ENCODE measurements at regions not wholly inside any gene's neighbourhood (a gene's known extent, or its start where the extent isn't known, plus 50 kb on each side); places are given as distances from the start of the nearest gene placed in this dataset.

DNA sequence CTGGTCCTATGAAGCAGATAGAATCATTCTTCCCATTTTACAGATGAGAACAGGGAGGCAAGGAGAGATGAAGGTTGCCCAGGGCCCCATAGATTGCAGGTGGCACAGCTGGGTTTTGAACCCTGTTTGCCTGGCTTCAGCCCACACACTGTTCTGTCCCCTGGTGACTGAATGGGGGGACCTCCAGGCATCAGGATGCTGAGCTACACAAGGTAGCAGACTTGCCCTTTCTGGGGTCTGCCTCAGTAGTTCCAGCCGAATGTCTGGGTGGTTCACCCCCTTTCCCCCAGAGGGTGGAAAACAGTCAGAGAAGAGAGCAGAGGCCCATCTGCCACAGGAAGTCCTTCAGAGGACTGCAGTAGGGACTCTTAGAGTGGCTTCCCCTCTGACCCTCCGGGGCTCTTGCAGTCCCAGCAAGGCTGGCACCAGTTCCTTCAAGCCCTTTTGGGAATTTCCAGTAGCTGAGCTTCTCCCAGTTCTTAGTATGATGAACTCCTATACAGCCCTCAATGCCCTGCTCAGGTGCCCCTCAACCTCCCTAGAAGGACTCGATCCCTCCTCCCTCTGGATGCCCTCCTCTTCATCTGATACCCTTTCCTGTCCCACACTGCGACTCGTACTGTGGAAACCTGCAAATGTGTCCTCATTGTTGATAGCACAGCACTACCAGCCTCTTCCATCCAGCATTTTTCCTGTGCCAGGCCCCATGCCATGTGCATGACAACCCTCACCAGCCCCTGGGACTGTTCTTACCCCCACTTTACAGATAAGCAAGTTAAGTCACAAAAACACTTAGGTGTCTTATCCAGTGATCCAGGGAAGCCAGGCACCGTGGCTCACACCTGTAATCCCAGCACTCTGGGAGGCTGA, 82.8 kb downstream of the IGLL1 start:
- TF ChIP-seq, protein P1, sequence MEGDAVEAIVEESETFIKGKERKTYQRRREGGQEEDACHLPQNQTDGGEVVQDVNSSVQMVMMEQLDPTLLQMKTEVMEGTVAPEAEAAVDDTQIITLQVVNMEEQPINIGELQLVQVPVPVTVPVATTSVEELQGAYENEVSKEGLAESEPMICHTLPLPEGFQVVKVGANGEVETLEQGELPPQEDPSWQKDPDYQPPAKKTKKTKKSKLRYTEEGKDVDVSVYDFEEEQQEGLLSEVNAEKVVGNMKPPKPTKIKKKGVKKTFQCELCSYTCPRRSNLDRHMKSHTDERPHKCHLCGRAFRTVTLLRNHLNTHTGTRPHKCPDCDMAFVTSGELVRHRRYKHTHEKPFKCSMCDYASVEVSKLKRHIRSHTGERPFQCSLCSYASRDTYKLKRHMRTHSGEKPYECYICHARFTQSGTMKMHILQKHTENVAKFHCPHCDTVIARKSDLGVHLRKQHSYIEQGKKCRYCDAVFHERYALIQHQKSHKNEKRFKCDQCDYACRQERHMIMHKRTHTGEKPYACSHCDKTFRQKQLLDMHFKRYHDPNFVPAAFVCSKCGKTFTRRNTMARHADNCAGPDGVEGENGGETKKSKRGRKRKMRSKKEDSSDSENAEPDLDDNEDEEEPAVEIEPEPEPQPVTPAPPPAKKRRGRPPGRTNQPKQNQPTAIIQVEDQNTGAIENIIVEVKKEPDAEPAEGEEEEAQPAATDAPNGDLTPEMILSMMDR (IDR thresholded peaks at IDR 0.05; ENCODE audit: low read depth, low read length) = no peak
- no peak overlapping the region for H3K4me3 ChIP-seq (ENCODE audit: low read depth, low read length)
- in situ Hi-C loops (cut with HindIII; ENCODE audit: low sequenced_read_pairs) = no loop called here
- no peak for DNase-seq (ENCODE audit: low read depth, low spot score)

DNA sequence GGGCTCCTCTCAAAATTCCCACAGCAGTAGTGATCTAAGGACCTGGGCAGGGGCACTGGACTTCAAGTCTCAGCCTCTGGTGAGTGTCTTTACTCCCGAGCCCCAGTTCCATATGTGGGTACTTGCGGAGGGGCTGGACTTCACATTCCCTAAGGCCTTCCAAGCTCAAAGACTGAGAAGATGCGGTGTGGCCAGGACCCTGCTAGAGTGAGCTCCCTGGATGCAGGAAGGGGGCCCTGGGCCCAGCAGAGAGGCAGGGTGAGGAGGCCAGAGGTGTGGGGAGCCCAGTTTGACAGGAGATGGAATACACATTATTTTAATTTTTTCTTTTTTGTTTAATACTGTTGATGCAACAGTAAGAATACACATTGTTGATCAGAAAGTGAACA, 83.7 kb downstream of the IGLL1 start:
- DNase-seq (ENCODE audit: low read depth, low spot score) = no peak
- in situ Hi-C loops (cut with HindIII; ENCODE audit: low sequenced_read_pairs) = no loop called here
- no peak overlapping the region for H3K4me3 ChIP-seq (ENCODE audit: low read depth, low read length)
- TF ChIP-seq, protein P1 (IDR thresholded peaks at IDR 0.05; ENCODE audit: low read depth, low read length) = no peak

DNA sequence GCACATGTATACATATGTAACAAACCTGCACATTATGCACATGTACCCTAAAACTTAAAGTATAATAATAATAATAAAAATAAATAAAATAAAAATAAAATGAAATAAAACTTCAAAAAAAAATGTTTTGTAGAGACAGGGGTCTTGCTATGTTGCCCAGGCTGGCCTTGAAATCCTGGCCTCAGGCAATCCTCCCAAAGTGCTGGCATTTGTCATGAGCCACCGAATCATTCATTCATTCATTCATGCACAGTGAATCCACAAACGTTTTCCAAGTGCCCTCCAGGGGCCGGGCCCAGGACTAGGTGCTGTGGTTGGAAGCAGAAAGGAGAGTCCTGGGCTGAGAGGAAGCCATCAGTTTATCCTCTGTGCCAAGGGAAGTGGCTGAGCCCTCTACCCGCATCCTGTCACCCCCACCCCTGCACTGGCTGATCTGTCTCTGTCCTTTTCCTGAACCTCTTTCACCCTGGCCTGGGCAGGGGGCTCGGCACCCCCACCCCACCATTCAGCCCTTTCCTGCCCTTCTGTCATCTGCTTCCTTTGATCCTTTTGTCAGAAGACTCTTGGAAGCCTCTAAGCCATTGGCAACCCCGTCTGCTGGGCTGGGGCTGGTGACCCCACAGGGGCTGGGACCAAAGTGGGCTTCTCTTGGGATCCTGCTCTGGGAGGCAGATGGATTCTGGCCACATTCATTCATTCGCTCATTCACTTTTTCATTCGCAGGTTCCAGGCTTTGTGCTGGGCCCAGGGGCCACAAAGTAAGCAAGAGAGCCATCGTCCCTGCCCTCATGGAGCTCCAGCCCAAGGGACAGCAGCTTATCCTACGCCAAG, 84.3 kb downstream of the IGLL1 start:
- in situ Hi-C loops (cut with HindIII; ENCODE audit: low sequenced_read_pairs) = no loop called here
- DNase-seq (ENCODE audit: low read depth, low spot score) = no peak
- TF ChIP-seq, protein P1 (IDR thresholded peaks at IDR 0.05; ENCODE audit: low read depth, low read length) = no peak
- no peak overlapping the region for H3K4me3 ChIP-seq (ENCODE audit: low read depth, low read length)

DNA sequence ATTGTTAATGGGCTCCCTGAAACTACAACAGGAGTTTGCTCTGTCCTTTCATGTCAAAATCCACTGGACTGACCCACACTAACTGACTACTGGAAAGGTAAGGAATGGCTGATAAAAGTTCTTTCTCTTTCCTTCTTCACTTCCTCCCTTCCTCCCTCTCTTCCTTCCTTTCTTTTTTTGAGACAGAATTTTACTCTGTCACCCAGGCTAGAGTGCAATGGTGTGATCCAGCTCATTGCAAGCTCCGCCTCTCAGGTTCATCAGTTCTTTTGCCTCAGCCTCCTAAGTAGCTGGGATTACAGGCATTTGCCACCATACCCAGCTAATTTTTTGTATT, 85.2 kb downstream of the IGLL1 start:
- H3K4me3 ChIP-seq (ENCODE audit: low read depth, low read length) = no peak overlapping the region
- TF ChIP-seq, protein P1 (IDR thresholded peaks at IDR 0.05; ENCODE audit: low read depth, low read length) = no peak
- in situ Hi-C loops (cut with HindIII; ENCODE audit: low sequenced_read_pairs) = no loop called here
- no peak for DNase-seq (ENCODE audit: low read depth, low spot score)

DNA sequence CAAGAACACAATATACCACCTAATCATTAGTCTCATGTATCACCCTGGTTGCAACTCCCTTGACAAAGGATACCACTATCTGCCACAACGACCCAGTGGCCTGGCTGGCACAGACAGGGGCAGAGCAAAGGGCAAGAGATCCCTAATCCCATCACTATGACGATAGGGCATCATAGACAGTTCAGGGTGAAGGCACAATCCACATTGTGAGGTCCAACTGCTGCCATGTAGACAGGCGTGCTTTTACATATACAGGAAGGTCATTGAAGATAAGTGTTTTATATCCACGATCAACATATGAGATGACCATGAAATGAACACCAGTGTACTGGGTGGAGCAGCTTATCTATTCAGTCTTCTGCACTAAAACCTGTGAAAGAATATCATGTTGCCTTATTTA, 94.6 kb downstream of the IGLL1 start:
- TF ChIP-seq, protein P1 (IDR thresholded peaks at IDR 0.05; ENCODE audit: low read depth, low read length) = no peak
- H3K4me3 ChIP-seq (ENCODE audit: low read depth, low read length) = no peak overlapping the region
- in situ Hi-C loops (cut with HindIII; ENCODE audit: low sequenced_read_pairs) = no loop called here
- DNase-seq (ENCODE audit: low read depth, low spot score) = no peak

DNA sequence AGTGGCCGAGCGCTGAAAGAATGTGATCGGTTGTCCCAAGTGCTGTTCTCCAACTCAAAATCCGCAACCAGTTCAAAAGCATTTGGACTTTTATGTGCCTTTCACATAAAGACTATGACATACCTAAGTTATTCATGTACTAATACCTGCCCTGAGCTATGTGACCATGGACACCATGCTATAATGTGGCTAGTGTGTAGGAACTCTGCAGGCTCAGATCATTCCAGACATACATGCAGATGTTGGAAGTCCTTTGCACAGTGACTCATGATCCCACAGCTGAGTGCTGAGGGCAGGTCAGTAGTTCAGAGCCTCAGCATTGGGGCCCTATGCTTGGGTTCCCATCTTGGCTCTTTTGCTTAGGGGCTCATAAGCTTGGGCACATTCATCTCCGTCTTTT, 95.4 kb downstream of the IGLL1 start:
- DNase-seq (ENCODE audit: low read depth, low spot score) = no peak

More for the DNA sequence above, 95.4 kb downstream of the IGLL1 start:
- H3K4me3 ChIP-seq (ENCODE audit: low read depth, low read length) = no peak overlapping the region
- TF ChIP-seq, protein P1 (IDR thresholded peaks at IDR 0.05; ENCODE audit: low read depth, low read length) = no peak
- in situ Hi-C loops (cut with HindIII; ENCODE audit: low sequenced_read_pairs) = no loop called here
